ENCODE measurements at regions not wholly inside any gene's neighbourhood (a gene's known extent, or its start where the extent isn't known, plus 50 kb on each side); places are given as distances from the start of the nearest gene placed in this dataset.
"Not testable (repeated sequence)": the region's sequence is repeated elsewhere in the genome, so short reads cannot be mapped to it uniquely, and the experiment has no call there.

DNA sequence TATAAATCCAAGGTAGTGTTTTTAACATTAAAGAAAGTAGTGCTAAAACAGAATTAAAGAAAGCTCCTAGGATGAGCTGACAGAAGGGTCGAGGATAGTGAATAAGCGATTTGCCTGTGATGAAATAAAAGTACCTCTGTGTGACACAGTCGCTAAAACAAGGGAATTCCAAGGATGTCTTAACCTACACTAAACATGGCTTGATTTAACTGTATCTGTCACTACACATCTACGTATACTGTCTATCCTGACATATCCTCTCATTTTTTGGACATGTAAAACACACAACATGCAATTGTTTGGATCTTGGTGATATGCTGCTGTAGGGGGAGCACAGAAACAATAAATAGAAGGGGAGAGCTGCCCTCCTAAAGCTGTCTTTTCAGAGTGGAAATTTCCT lies 580.8 kb upstream of the SLC8A1 start:
- Histone ChIP-seq H3K27me3 (ENCODE audit: insufficient read depth, low read length) (no peaks in the 10 kb centered on the region), H3K4me1 (ENCODE audit: insufficient read depth, low read length) (no peaks in the 10 kb centered on the region), H3K27ac (ENCODE audit: low read depth, low read length) (no peak overlapping the region), H4K20me1 (ENCODE audit: insufficient read depth, low read length) (no peaks in the 10 kb centered on the region), H3K4me2 (ENCODE audit: low read length) (no peak overlapping the region), H3K9me3 (ENCODE audit: insufficient read depth, low read depth, low read length) (no peaks in the 10 kb centered on the region), H3K79me2 (ENCODE audit: insufficient read depth, low read length) (no peaks in the 10 kb centered on the region), H2AFZ (ENCODE audit: low read depth, low read length) (no peak overlapping the region), H3K36me3 (ENCODE audit: insufficient read depth, low read length) (no peaks in the 10 kb centered on the region), H3K9ac (ENCODE audit: low read length) (no peak overlapping the region), H3K4me3 (ENCODE audit: insufficient read depth, low read depth, low read length) (no peak overlapping the region)
- DNase-seq (ENCODE audit: low read depth) (no peak), FAIRE-seq (no peak)
- TF ChIP-seq EZH2 (IDR thresholded peaks at IDR 0.05; ENCODE audit: insufficient read depth, low read length): no peak
- TF ChIP-seq, protein P1, sequence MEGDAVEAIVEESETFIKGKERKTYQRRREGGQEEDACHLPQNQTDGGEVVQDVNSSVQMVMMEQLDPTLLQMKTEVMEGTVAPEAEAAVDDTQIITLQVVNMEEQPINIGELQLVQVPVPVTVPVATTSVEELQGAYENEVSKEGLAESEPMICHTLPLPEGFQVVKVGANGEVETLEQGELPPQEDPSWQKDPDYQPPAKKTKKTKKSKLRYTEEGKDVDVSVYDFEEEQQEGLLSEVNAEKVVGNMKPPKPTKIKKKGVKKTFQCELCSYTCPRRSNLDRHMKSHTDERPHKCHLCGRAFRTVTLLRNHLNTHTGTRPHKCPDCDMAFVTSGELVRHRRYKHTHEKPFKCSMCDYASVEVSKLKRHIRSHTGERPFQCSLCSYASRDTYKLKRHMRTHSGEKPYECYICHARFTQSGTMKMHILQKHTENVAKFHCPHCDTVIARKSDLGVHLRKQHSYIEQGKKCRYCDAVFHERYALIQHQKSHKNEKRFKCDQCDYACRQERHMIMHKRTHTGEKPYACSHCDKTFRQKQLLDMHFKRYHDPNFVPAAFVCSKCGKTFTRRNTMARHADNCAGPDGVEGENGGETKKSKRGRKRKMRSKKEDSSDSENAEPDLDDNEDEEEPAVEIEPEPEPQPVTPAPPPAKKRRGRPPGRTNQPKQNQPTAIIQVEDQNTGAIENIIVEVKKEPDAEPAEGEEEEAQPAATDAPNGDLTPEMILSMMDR (IDR thresholded peaks at IDR 0.05; ENCODE audit: insufficient read depth, low read depth, low read length): no peak
- no peaks in the 10 kb centered on the region for H3K4me1 Mint-ChIP-seq (ENCODE audit: low read depth, unreplicated experiment)
- H3K9me3 Mint-ChIP-seq (ENCODE audit: unreplicated experiment): no peaks in the 10 kb centered on the region
- H3K36me3 Mint-ChIP-seq (ENCODE audit: low read depth, unreplicated experiment): no peaks in the 10 kb centered on the region
- no peak overlapping the region for H3K27ac Mint-ChIP-seq (ENCODE audit: unreplicated experiment)
- no peaks in the 10 kb centered on the region for H3K27me3 Mint-ChIP-seq (ENCODE audit: low read depth, unreplicated experiment)
- H3K4me3 Mint-ChIP-seq (ENCODE audit: unreplicated experiment): no peak overlapping the region

DNA sequence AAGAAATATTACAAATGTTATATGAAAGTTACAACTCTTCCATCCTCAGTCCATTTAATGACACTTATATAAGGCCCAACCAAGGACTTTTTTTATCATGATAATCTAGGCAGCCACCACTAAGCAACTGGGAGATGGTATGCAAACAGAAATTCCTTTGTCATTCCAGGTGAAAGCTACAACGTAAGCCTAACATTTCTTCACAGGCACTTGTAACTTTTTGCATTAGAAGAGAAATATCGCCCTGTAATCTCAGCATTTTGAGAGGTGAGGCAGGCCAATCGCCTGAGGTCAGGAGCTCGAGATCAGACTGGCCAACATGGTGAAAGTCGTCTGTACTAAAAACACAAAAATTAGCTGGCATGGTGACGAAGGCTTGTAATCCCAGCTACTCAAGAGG lies 581.2 kb upstream of the SLC8A1 start:
- FAIRE-seq (no peak), DNase-seq (ENCODE audit: low read depth) (no peak)
- H3K27ac Mint-ChIP-seq (ENCODE audit: unreplicated experiment): no peak overlapping the region
- Histone ChIP-seq H3K9ac (ENCODE audit: low read length) (no peak overlapping the region), H4K20me1 (ENCODE audit: insufficient read depth, low read length) (no peaks in the 10 kb centered on the region), H3K4me2 (ENCODE audit: low read length) (no peak overlapping the region), H3K4me1 (ENCODE audit: insufficient read depth, low read length) (no peaks in the 10 kb centered on the region), H3K27me3 (ENCODE audit: insufficient read depth, low read length) (no peaks in the 10 kb centered on the region), H3K36me3 (ENCODE audit: insufficient read depth, low read length) (no peaks in the 10 kb centered on the region), H3K9me3 (ENCODE audit: insufficient read depth, low read depth, low read length) (no peaks in the 10 kb centered on the region), H3K4me3 (ENCODE audit: insufficient read depth, low read depth, low read length) (no peak overlapping the region), H2AFZ (ENCODE audit: low read depth, low read length) (no peak overlapping the region), H3K27ac (ENCODE audit: low read depth, low read length) (no peak overlapping the region), H3K79me2 (ENCODE audit: insufficient read depth, low read length) (no peaks in the 10 kb centered on the region)
- TF ChIP-seq, protein P1 (IDR thresholded peaks at IDR 0.05; ENCODE audit: insufficient read depth, low read depth, low read length): no peak
- TF ChIP-seq EZH2 (IDR thresholded peaks at IDR 0.05; ENCODE audit: insufficient read depth, low read length): no peak
- no peaks in the 10 kb centered on the region for H3K27me3 Mint-ChIP-seq (ENCODE audit: low read depth, unreplicated experiment)
- no peak overlapping the region for H3K4me3 Mint-ChIP-seq (ENCODE audit: unreplicated experiment)
- H3K9me3 Mint-ChIP-seq (ENCODE audit: unreplicated experiment): no peaks in the 10 kb centered on the region
- no peaks in the 10 kb centered on the region for H3K36me3 Mint-ChIP-seq (ENCODE audit: low read depth, unreplicated experiment)
- peaks cover 4% of the 10 kb centered on the region for H3K4me1 Mint-ChIP-seq (ENCODE audit: low read depth, unreplicated experiment)

DNA sequence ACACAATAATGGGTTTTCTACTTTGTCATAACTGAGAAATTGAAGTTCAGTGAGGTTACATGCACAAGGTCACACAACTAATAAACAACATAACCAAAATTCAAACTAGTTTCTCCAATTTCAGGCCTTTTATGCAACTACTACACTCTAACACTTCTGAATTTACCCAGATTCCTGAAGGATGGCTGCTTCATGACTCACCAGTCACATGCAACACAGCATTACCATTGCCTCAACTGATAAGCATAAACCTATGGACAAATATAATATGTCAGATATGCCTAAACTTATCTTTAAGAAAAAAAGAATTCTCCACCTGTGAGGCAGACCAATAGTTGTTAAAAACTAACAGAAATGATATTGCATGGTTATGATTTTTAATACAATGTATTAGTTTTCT lies 586.5 kb upstream of the SLC8A1 start:
- TF ChIP-seq EZH2 (IDR thresholded peaks at IDR 0.05; ENCODE audit: insufficient read depth, low read length): no peak
- TF ChIP-seq, protein P1 (IDR thresholded peaks at IDR 0.05; ENCODE audit: insufficient read depth, low read depth, low read length): no peak
- H4K20me1 ChIP-seq (ENCODE audit: insufficient read depth, low read length): no peaks in the 10 kb centered on the region
- peak; percentile 10 for DNase-seq (ENCODE audit: low read depth)
- H3K9ac ChIP-seq (ENCODE audit: low read length): no peak overlapping the region
- no peaks in the 10 kb centered on the region for H3K79me2 ChIP-seq (ENCODE audit: insufficient read depth, low read length)
- no peaks in the 10 kb centered on the region for H3K27me3 ChIP-seq (ENCODE audit: insufficient read depth, low read length)
- H3K4me1 Mint-ChIP-seq (ENCODE audit: low read depth, unreplicated experiment): peaks cover 18% of the 10 kb centered on the region
- H3K4me1 ChIP-seq (ENCODE audit: insufficient read depth, low read length): no peaks in the 10 kb centered on the region
- H2AFZ ChIP-seq (ENCODE audit: low read depth, low read length): no peak overlapping the region
- H3K4me3 ChIP-seq (ENCODE audit: insufficient read depth, low read depth, low read length): no peak overlapping the region
- no peaks in the 10 kb centered on the region for H3K36me3 Mint-ChIP-seq (ENCODE audit: low read depth, unreplicated experiment)
- H3K4me2 ChIP-seq (ENCODE audit: low read length): no peak overlapping the region
- H3K4me3 Mint-ChIP-seq (ENCODE audit: unreplicated experiment): no peak overlapping the region
- H3K27me3 Mint-ChIP-seq (ENCODE audit: low read depth, unreplicated experiment): no peaks in the 10 kb centered on the region
- FAIRE-seq: no peak
- no peaks in the 10 kb centered on the region for H3K9me3 Mint-ChIP-seq (ENCODE audit: unreplicated experiment)
- no peaks in the 10 kb centered on the region for H3K9me3 ChIP-seq (ENCODE audit: insufficient read depth, low read depth, low read length)
- H3K36me3 ChIP-seq (ENCODE audit: insufficient read depth, low read length): no peaks in the 10 kb centered on the region
- no peak overlapping the region for H3K27ac ChIP-seq (ENCODE audit: low read depth, low read length)
- peak overlapping the region; percentile 84 for H3K27ac Mint-ChIP-seq (ENCODE audit: unreplicated experiment)

DNA sequence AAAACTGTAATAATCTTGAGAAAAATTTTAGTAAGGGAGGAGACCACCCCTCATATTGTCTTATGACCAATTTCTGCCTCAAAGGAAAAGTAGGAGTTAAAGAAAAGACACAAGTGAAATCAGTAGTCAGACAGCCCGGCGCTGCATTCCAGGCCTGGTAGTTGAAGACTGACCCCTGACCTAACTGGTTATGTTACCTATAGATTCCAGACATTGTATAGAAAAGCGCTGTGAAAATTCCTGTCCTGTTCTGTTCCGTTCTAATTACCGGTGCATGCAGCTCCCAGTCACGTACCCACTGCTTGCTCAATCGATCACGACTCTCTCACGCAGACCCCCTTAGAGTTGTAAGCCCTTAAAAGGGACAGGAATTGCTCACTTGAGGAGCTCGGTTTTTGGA lies 587.9 kb upstream of the SLC8A1 start:
- not testable (repeated sequence) for H3K4me1 ChIP-seq (ENCODE audit: insufficient read depth, low read length); H3K4me2 ChIP-seq (ENCODE audit: low read length); H3K27me3 Mint-ChIP-seq (ENCODE audit: low read depth, unreplicated experiment); DNase-seq (ENCODE audit: low read depth); H3K79me2 ChIP-seq (ENCODE audit: insufficient read depth, low read length); H3K27me3 ChIP-seq (ENCODE audit: insufficient read depth, low read length); H3K36me3 ChIP-seq (ENCODE audit: insufficient read depth, low read length); H3K9me3 ChIP-seq (ENCODE audit: insufficient read depth, low read depth, low read length); H3K27ac ChIP-seq (ENCODE audit: low read depth, low read length); H3K9me3 Mint-ChIP-seq (ENCODE audit: unreplicated experiment); H3K9ac ChIP-seq (ENCODE audit: low read length); H3K4me3 Mint-ChIP-seq (ENCODE audit: unreplicated experiment); FAIRE-seq; H4K20me1 ChIP-seq (ENCODE audit: insufficient read depth, low read length); H3K4me3 ChIP-seq (ENCODE audit: insufficient read depth, low read depth, low read length); H2AFZ ChIP-seq (ENCODE audit: low read depth, low read length); H3K36me3 Mint-ChIP-seq (ENCODE audit: low read depth, unreplicated experiment)
- Mint-ChIP-seq H3K4me1 (ENCODE audit: low read depth, unreplicated experiment) (peaks cover 18% of the 10 kb centered on the region), H3K27ac (ENCODE audit: unreplicated experiment) (peak overlapping the region; percentile 16)

Data from astrocyte (in vitro differentiated cells and primary cell).